Upper lobe of right lung (tissue), 1 donor: ENCODE measurements at regions not wholly inside any gene's neighbourhood (a gene's known extent, or its start where the extent isn't known, plus 50 kb on each side); places are given as distances from the start of the nearest gene placed in this dataset.
"Not testable (repeated sequence)": the region's sequence is repeated elsewhere in the genome, so short reads cannot be mapped to it uniquely, and the experiment has no call there.

Source experiments
- ATAC-seq: fragments of 200-7000 bp; cut with Tn5 transposase; one replicate; pipeline ENCODE4 v1.9.1; 2020; ENCODE audit warnings: mild to moderate bottlenecking, moderate library complexity
- DNase-seq: peaks from one replicate; pipeline ENCODE4 v3.0.0-alpha.2; 2020
- H3K27ac ChIP-seq: fragments of 200-600 bp; one replicate; pipeline ENCODE4 v1.8.0; 2022
- H3K27me3 ChIP-seq: fragments of 200-600 bp; one replicate; pipeline ENCODE4 v1.8.0; 2022; ENCODE audit warnings: mild to moderate bottlenecking
- H3K36me3 ChIP-seq: fragments of 200-600 bp; one replicate; pipeline ENCODE4 v1.8.0; 2022
- H3K4me1 ChIP-seq: fragments of 200-600 bp; one replicate; pipeline ENCODE4 v1.8.0; 2022
- H3K4me3 ChIP-seq: fragments of 200-600 bp; one replicate; pipeline ENCODE4 v1.8.0; 2022; ENCODE audit warnings: mild to moderate bottlenecking
- H3K9me3 ChIP-seq: fragments of 200-600 bp; one replicate; pipeline ENCODE4 v1.8.0; 2022
- intact Hi-C: fragments of 100-400 bp; cut with DNase I; formaldehyde crosslinking; loops from one replicate; pipeline ENCODE4 v1.11.0; 2022
- TF ChIP-seq, protein P1 (sequence below): fragments of 200-600 bp; IDR thresholded peaks from one replicate; pipeline ENCODE4 v1.8.0; 2022; ENCODE audit warnings: antibody characterized with exemption
- donor health status: DM: no; HTN: yes; CAD: no; lungs with severe emphysema.

DNA sequence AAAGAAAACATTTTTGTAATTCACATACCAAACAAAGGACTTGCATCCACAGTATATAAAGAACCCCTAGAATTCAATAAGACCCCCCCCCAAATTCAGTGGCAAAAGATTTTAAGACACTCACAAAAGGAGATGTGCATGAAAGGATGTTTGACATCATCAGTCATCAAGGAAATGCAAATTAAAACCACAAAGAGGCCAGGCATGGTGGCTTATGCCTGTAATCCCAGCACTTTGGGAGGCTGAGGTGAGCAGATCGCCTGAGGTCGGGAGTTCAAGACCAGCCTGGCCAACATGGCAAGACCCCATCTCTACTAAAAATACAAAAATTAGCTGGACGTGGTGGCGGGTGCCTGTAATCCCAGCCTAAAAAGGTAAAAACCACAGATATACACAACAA, 61.3 kb downstream of the AIPL1 start:
- H3K36me3 ChIP-seq, H3K9me3 ChIP-seq, H3K4me1 ChIP-seq, ATAC-seq, DNase-seq, intact Hi-C loops, H3K27ac ChIP-seq, H3K4me3 ChIP-seq: not testable (repeated sequence)
- H3K27me3 ChIP-seq = peaks cover 11% of the 10 kb centered on the region

DNA sequence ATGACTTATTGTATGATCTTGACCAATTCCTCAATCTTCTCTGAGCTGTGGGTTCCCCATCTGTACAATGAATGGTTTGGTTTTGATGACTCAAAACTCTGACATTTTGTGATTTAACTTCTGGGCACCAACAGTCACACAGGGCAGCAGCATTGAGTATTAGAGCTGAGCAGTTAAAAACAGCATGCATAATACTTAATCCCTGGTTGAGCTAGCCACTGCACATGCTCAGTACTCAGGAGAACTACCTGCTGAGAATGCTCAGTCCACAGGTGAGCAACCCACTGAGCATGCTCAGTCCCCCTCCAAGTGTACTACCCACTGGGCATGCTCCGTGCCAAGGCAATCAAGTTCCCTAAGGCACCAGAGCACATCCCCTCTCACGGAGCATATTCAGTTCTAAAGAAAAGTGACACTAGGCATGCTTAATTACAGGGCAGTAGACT, 68.7 kb downstream of the AIPL1 start:
- no peaks in the 10 kb centered on the region for H3K9me3 ChIP-seq
- H3K27ac ChIP-seq = no peak overlapping the region
- ATAC-seq = no peak
- intact Hi-C loops = no loop called here
- peaks cover 7% of the 10 kb centered on the region for H3K27me3 ChIP-seq
- DNase-seq = no peak
- H3K4me1 ChIP-seq = no peaks in the 10 kb centered on the region
- H3K4me3 ChIP-seq = no peak overlapping the region
- TF ChIP-seq, protein P1, sequence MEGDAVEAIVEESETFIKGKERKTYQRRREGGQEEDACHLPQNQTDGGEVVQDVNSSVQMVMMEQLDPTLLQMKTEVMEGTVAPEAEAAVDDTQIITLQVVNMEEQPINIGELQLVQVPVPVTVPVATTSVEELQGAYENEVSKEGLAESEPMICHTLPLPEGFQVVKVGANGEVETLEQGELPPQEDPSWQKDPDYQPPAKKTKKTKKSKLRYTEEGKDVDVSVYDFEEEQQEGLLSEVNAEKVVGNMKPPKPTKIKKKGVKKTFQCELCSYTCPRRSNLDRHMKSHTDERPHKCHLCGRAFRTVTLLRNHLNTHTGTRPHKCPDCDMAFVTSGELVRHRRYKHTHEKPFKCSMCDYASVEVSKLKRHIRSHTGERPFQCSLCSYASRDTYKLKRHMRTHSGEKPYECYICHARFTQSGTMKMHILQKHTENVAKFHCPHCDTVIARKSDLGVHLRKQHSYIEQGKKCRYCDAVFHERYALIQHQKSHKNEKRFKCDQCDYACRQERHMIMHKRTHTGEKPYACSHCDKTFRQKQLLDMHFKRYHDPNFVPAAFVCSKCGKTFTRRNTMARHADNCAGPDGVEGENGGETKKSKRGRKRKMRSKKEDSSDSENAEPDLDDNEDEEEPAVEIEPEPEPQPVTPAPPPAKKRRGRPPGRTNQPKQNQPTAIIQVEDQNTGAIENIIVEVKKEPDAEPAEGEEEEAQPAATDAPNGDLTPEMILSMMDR = no peak
- no peaks in the 10 kb centered on the region for H3K36me3 ChIP-seq

DNA sequence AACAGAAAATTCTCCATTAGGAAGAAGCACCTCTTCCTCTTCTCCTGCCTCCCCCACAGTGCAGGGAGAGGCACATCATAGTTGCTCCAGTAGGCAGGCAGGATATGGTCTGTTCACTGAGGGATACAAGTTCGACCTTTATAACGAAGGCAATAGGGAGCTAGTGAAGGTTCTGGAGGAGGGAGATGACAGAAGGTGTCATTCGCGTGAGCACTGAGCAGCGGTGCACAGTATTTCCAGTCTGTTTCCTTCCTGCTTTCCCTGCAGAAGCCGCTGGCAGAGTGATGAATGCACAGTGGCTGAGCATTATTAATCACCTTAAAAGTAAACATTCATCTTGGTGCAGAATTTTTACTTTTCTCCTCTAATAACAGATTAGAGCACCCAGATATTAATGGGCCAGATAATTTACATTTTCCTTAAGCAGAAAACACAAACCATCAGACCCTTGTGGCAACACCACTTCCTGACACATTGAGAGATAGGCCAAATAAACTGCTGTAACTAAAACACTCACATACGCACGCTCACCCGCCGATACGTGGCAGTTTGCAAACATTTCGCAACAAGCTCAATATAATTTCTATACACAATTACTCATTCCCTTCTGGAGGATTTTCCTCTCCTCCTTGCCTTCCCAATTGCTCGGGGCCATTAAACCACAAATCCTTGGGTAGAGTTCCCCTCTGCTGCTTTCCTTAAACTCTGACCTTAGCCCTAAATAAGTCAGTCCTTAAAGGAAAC, 69.5 kb downstream of the AIPL1 start:
- H3K9me3 ChIP-seq = no peaks in the 10 kb centered on the region
- no peaks in the 10 kb centered on the region for H3K4me1 ChIP-seq
- H3K27ac ChIP-seq = no peak overlapping the region
- ATAC-seq (no peak), DNase-seq (no peak)
- H3K36me3 ChIP-seq = no peaks in the 10 kb centered on the region
- H3K27me3 ChIP-seq = peaks cover 7% of the 10 kb centered on the region
- no peak overlapping the region for H3K4me3 ChIP-seq
- intact Hi-C loops = no loop called here
- TF ChIP-seq, protein P1 = no peak

DNA sequence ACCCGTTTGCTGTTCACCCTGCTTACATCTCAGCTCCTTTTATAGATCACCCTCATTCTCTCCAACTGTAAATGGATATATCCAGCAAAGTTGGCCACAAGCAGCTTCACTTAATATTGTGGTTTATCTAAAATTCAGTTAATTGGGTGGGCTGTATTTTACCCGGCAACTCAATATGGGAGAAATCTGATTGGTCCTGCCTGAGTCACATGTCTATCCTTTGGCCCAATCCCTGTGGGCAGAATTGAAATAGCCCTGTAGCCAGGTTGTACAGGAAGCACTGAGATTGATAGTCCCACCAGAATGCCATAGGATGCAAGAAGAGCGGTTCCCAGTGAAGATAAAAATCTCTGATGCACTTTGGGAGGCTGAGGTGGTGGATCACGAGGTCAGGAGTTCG, 73.2 kb downstream of the AIPL1 start:
- H3K27me3 ChIP-seq = peaks cover 7% of the 10 kb centered on the region
- no peak for DNase-seq
- no peaks in the 10 kb centered on the region for H3K4me1 ChIP-seq
- no peak for ATAC-seq
- TF ChIP-seq, protein P1 = no peak
- H3K4me3 ChIP-seq = no peak overlapping the region
- intact Hi-C loops = no loop called here
- no peak overlapping the region for H3K27ac ChIP-seq
- H3K9me3 ChIP-seq = no peaks in the 10 kb centered on the region
- no peaks in the 10 kb centered on the region for H3K36me3 ChIP-seq

DNA sequence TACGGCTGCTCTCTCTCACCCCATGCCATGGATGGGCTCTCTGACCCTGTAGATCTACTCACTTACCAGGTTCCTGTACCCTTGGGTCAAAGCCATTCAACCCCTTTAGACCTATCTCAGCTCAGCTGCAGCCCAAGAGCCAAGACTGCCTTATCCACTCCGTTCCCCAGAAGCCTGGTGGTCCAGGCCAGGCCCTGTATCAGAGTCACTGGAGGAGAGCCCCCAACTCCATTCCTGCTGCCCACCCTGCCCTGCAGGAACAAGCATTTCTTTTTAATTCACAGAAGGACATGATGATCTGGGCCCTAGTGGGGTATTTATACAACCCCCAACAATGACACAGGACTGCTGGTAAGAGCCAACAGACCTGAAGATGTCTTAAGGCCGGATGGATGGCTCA, 76.8 kb downstream of the AIPL1 start:
- no peak for DNase-seq
- TF ChIP-seq, protein P1 = no peak

DNA sequence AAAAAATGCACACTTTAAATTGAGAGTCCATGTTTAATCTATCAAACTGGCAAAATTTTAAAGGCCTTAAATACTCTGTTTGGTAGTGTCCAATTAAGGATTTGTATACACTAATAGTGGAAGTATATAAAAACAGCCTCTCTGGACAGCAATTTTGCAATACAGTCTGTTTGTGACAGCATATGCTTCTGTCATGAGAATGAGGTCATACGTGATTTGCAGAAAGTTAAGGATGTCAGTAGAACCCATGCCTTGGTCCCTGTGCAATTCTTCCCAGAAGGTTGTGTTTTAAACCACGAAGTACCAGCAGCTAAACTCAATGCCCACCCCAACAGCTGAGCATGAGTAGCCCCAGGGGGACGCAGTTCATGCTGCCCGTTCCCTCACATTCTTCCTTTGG, 78.4 kb downstream of the AIPL1 start:
- no peak for ATAC-seq
- Histone ChIP-seq H3K9me3 (no peaks in the 10 kb centered on the region), H3K36me3 (no peaks in the 10 kb centered on the region), H3K27me3 (peaks cover 5% of the 10 kb centered on the region), H3K4me3 (no peak overlapping the region), H3K27ac (no peak overlapping the region), H3K4me1 (no peaks in the 10 kb centered on the region)
- intact Hi-C loops = no loop called here
- no peak for DNase-seq
- TF ChIP-seq, protein P1 = no peak

More for the DNA sequence above, 76.8 kb downstream of the AIPL1 start:
- Histone ChIP-seq H3K27ac (no peak overlapping the region), H3K9me3 (no peaks in the 10 kb centered on the region), H3K4me3 (no peak overlapping the region), H3K27me3 (peaks cover 5% of the 10 kb centered on the region), H3K4me1 (no peaks in the 10 kb centered on the region), H3K36me3 (no peaks in the 10 kb centered on the region)
- intact Hi-C loops = no loop called here
- ATAC-seq = no peak
